ENCODE measurements at regions not wholly inside any gene's neighbourhood (a gene's known extent, or its start where the extent isn't known, plus 50 kb on each side); places are given as distances from the start of the nearest gene placed in this dataset.
"Not testable (repeated sequence)": the region's sequence is repeated elsewhere in the genome, so short reads cannot be mapped to it uniquely, and the experiment has no call there.

GRCh38 chr11:21986361-21986760 lies 206.5 kb upstream of the ANO5 start:
- no peaks in the 10 kb centered on the region for H3K9me3 ChIP-seq (ENCODE audit: control insufficient read depth in 2 of 2, insufficient read depth in 1 of 2, low read length in 1 of 2)
- H3K4me3 ChIP-seq (ENCODE audit: low read length in 2 of 2): no peak overlapping the region
- H3K36me3 ChIP-seq (ENCODE audit: control insufficient read depth in 2 of 2, insufficient read depth in 2 of 2, low read length in 1 of 2): no peaks in the 10 kb centered on the region
- H3K27ac ChIP-seq (ENCODE audit: low read depth in 1 of 2, low read length in 1 of 2): no peak overlapping the region
- WGBS: 91% methylated on average over 2 of the region's 2 CpGs
- H3K27me3 ChIP-seq (ENCODE audit: control insufficient read depth in 2 of 2, insufficient read depth in 1 of 2, low read length in 1 of 2): no peaks in the 10 kb centered on the region
- no peak for DNase-seq (ENCODE audit: low read depth in 6 of 9, low spot score in 9 of 9)
- no peaks in the 10 kb centered on the region for H3K4me1 ChIP-seq (ENCODE audit: control insufficient read depth in 2 of 2, insufficient read depth in 2 of 2, low read length in 2 of 2)

- 97% methylated on average over 1 of the region's 1 CpG for WGBS
- no peaks in the 10 kb centered on the region for H3K27me3 ChIP-seq (ENCODE audit: control insufficient read depth in 2 of 2, insufficient read depth in 1 of 2, low read length in 1 of 2)
- H3K4me3 ChIP-seq (ENCODE audit: low read length in 2 of 2): no peak overlapping the region
- H3K4me1 ChIP-seq (ENCODE audit: control insufficient read depth in 2 of 2, insufficient read depth in 2 of 2, low read length in 2 of 2): no peaks in the 10 kb centered on the region
- no peak overlapping the region for H3K27ac ChIP-seq (ENCODE audit: low read depth in 1 of 2, low read length in 1 of 2)
- H3K36me3 ChIP-seq (ENCODE audit: control insufficient read depth in 2 of 2, insufficient read depth in 2 of 2, low read length in 1 of 2): no peaks in the 10 kb centered on the region
- DNase-seq (ENCODE audit: low read depth in 6 of 9, low spot score in 9 of 9): no peak
- H3K9me3 ChIP-seq (ENCODE audit: control insufficient read depth in 2 of 2, insufficient read depth in 1 of 2, low read length in 1 of 2): no peaks in the 10 kb centered on the region
Observed at GRCh38 chr11:21987261-21987660, 205.6 kb upstream of the ANO5 start.

DNA sequence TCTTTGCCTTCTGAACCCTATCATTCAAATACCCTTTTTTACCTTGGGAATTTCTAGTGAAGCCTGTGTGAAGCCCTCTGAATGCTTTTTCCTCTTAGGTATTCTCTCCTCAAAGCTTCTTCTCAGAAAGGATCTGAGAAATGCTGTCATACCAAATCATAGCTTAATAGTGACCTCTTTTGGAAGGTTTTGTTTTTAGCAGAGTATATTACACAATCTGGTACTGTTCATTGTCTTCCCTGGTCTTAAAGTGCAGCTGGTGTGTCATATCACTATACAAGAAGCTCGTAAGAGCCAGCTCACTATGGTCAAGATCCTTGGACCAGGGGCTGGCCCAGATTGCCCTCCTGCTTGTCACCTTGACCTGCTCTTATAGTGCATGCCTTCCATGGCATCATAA lies 204.4 kb upstream of the ANO5 start:
- H3K27me3 ChIP-seq (ENCODE audit: control insufficient read depth in 2 of 2, insufficient read depth in 1 of 2, low read length in 1 of 2): no peaks in the 10 kb centered on the region
- H3K36me3 ChIP-seq (ENCODE audit: control insufficient read depth in 2 of 2, insufficient read depth in 2 of 2, low read length in 1 of 2): no peaks in the 10 kb centered on the region
- no peaks in the 10 kb centered on the region for H3K9me3 ChIP-seq (ENCODE audit: control insufficient read depth in 2 of 2, insufficient read depth in 1 of 2, low read length in 1 of 2)
- no peak overlapping the region for H3K4me3 ChIP-seq (ENCODE audit: low read length in 2 of 2)
- H3K4me1 ChIP-seq (ENCODE audit: control insufficient read depth in 2 of 2, insufficient read depth in 2 of 2, low read length in 2 of 2): no peaks in the 10 kb centered on the region
- no peak overlapping the region for H3K27ac ChIP-seq (ENCODE audit: low read depth in 1 of 2, low read length in 1 of 2)
- WGBS: 73% methylated on average over 1 of the region's 1 CpG
- no peak for DNase-seq (ENCODE audit: low read depth in 6 of 9, low spot score in 9 of 9)

GRCh38 chr11:22001803-22002202 lies 191.1 kb upstream of the ANO5 start:
- DNase-seq (ENCODE audit: low read depth in 6 of 9, low spot score in 9 of 9); H3K4me3 ChIP-seq (ENCODE audit: low read length in 2 of 2): not testable (repeated sequence)
- 97% methylated on average over 6 of the region's 6 CpGs for WGBS

GRCh38 chr11:22006901-22007300 lies 186.0 kb upstream of the ANO5 start:
- no peak for DNase-seq (ENCODE audit: low read depth in 6 of 9, low spot score in 9 of 9)
- H3K4me3 ChIP-seq (ENCODE audit: low read length in 2 of 2): no peak overlapping the region
- H3K27ac ChIP-seq (ENCODE audit: low read depth in 1 of 2, low read length in 1 of 2): no peak overlapping the region
- H3K4me1 ChIP-seq (ENCODE audit: control insufficient read depth in 2 of 2, insufficient read depth in 2 of 2, low read length in 2 of 2): no peaks in the 10 kb centered on the region
- no peaks in the 10 kb centered on the region for H3K27me3 ChIP-seq (ENCODE audit: control insufficient read depth in 2 of 2, insufficient read depth in 1 of 2, low read length in 1 of 2)
- no peaks in the 10 kb centered on the region for H3K9me3 ChIP-seq (ENCODE audit: control insufficient read depth in 2 of 2, insufficient read depth in 1 of 2, low read length in 1 of 2)
- H3K36me3 ChIP-seq (ENCODE audit: control insufficient read depth in 2 of 2, insufficient read depth in 2 of 2, low read length in 1 of 2): no peaks in the 10 kb centered on the region

More at GRCh38 chr11:22001803-22002202, 191.1 kb upstream of the ANO5 start:
- H3K4me1 ChIP-seq (ENCODE audit: control insufficient read depth in 2 of 2, insufficient read depth in 2 of 2, low read length in 2 of 2); H3K27ac ChIP-seq (ENCODE audit: low read depth in 1 of 2, low read length in 1 of 2); H3K27me3 ChIP-seq (ENCODE audit: control insufficient read depth in 2 of 2, insufficient read depth in 1 of 2, low read length in 1 of 2); H3K36me3 ChIP-seq (ENCODE audit: control insufficient read depth in 2 of 2, insufficient read depth in 2 of 2, low read length in 1 of 2); H3K9me3 ChIP-seq (ENCODE audit: control insufficient read depth in 2 of 2, insufficient read depth in 1 of 2, low read length in 1 of 2): not testable (repeated sequence)

DNA sequence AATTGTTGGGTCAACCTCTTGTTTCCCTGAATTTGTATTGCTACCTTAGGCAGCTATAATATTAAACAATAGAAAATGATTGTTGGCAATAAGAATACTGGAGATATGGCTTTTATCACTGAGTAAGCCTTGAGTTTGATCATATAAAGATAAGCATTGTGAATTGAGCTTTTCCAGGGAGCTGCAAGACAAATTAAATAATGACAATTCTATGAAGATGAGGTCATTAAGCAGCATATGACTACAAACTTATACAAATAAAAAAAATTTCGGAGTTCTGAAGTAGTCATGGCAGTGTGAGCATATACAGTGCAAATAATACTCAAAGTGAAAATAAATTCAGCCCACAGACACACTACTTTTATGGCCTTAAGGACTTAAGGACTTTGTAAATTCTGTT lies 161.1 kb upstream of the ANO5 start:
- no peaks in the 10 kb centered on the region for H3K36me3 ChIP-seq (ENCODE audit: control insufficient read depth in 2 of 2, insufficient read depth in 2 of 2, low read length in 1 of 2)
- WGBS: 73% methylated on average over 1 of the region's 1 CpG
- DNase-seq (ENCODE audit: low read depth in 6 of 9, low spot score in 9 of 9): no peak
- no peak overlapping the region for H3K4me3 ChIP-seq (ENCODE audit: low read length in 2 of 2)
- H3K9me3 ChIP-seq (ENCODE audit: control insufficient read depth in 2 of 2, insufficient read depth in 1 of 2, low read length in 1 of 2): no peaks in the 10 kb centered on the region
- no peaks in the 10 kb centered on the region for H3K4me1 ChIP-seq (ENCODE audit: control insufficient read depth in 2 of 2, insufficient read depth in 2 of 2, low read length in 2 of 2)
- H3K27ac ChIP-seq (ENCODE audit: low read depth in 1 of 2, low read length in 1 of 2): no peak overlapping the region
- H3K27me3 ChIP-seq (ENCODE audit: control insufficient read depth in 2 of 2, insufficient read depth in 1 of 2, low read length in 1 of 2): no peaks in the 10 kb centered on the region

DNA sequence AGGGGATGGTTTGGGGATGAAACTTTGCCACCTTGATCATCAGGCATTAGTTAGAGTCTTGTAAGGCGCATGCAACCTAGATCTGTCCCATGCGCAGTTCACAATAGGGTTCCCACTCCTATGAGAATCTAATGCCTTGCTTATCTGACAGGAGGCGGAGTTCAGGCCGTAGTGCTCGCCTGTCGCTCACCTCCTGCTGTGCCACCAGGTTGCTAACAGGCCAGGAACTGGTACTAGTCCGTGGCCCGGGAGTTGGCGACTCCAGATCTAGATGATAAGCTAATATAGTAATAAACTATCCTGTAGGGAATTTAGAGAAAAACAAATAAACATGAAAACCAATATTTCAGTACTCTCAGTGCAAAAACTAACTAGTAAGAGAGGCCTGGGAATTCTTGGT lies 155.4 kb upstream of the ANO5 start:
- 85% methylated on average over 9 of the region's 9 CpGs for WGBS
- Histone ChIP-seq H3K4me1 (ENCODE audit: control insufficient read depth in 2 of 2, insufficient read depth in 2 of 2, low read length in 2 of 2) (no peaks in the 10 kb centered on the region), H3K9me3 (ENCODE audit: control insufficient read depth in 2 of 2, insufficient read depth in 1 of 2, low read length in 1 of 2) (no peaks in the 10 kb centered on the region), H3K27me3 (ENCODE audit: control insufficient read depth in 2 of 2, insufficient read depth in 1 of 2, low read length in 1 of 2) (no peaks in the 10 kb centered on the region), H3K27ac (ENCODE audit: low read depth in 1 of 2, low read length in 1 of 2) (no peak overlapping the region), H3K4me3 (ENCODE audit: low read length in 2 of 2) (no peak overlapping the region), H3K36me3 (ENCODE audit: control insufficient read depth in 2 of 2, insufficient read depth in 2 of 2, low read length in 1 of 2) (no peaks in the 10 kb centered on the region)
- no peak for DNase-seq (ENCODE audit: low read depth in 6 of 9, low spot score in 9 of 9)

DNA sequence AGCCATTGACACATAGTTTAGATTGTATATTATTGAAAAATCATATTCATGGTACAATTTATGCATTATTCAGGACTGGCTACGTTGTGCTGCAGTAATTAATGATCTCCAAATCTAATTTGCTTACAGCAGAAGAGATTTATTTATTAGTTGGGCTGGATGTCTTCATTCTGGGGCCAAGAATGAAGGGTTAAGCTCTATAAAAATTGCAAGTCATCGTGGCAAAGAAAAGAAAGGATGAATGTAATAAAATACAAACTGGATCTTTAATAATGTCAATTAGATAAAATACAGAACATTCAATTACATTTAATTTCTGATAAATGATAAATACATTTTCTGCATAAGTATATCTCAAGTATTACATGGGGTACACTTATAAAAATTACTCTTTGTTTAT lies 151.8 kb upstream of the ANO5 start:
- no peak overlapping the region for H3K27ac ChIP-seq (ENCODE audit: low read depth in 1 of 2, low read length in 1 of 2)
- no peaks in the 10 kb centered on the region for H3K27me3 ChIP-seq (ENCODE audit: control insufficient read depth in 2 of 2, insufficient read depth in 1 of 2, low read length in 1 of 2)
- H3K4me3 ChIP-seq (ENCODE audit: low read length in 2 of 2): no peak overlapping the region
- no peaks in the 10 kb centered on the region for H3K4me1 ChIP-seq (ENCODE audit: control insufficient read depth in 2 of 2, insufficient read depth in 2 of 2, low read length in 2 of 2)
- H3K36me3 ChIP-seq (ENCODE audit: control insufficient read depth in 2 of 2, insufficient read depth in 2 of 2, low read length in 1 of 2): no peaks in the 10 kb centered on the region
- H3K9me3 ChIP-seq (ENCODE audit: control insufficient read depth in 2 of 2, insufficient read depth in 1 of 2, low read length in 1 of 2): no peaks in the 10 kb centered on the region
- DNase-seq (ENCODE audit: low read depth in 6 of 9, low spot score in 9 of 9): no peak
- WGBS: 61% methylated on average over 2 of the region's 2 CpGs

DNA sequence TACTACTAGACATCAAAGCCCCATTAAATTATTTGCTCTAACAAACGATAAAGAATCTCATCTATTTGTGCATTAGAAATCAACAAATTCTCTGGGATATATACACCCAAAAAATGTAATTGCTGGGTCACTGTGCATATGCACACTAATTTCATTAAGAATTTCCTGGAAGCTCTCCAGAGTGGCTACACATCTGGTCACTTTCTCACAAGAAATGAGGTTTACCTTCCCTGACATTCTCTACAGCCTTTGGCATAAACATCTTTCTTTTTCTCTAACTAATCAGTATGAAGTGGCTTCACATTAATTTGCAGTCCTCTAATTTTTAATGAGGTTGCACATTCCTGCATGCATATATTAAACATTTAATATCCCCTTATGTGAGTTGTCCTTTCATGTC lies 150.8 kb upstream of the ANO5 start:
- no peak for DNase-seq (ENCODE audit: low read depth in 6 of 9, low spot score in 9 of 9)
- Histone ChIP-seq H3K36me3 (ENCODE audit: control insufficient read depth in 2 of 2, insufficient read depth in 2 of 2, low read length in 1 of 2) (no peaks in the 10 kb centered on the region), H3K4me1 (ENCODE audit: control insufficient read depth in 2 of 2, insufficient read depth in 2 of 2, low read length in 2 of 2) (no peaks in the 10 kb centered on the region), H3K27ac (ENCODE audit: low read depth in 1 of 2, low read length in 1 of 2) (no peak overlapping the region), H3K9me3 (ENCODE audit: control insufficient read depth in 2 of 2, insufficient read depth in 1 of 2, low read length in 1 of 2) (no peaks in the 10 kb centered on the region), H3K4me3 (ENCODE audit: low read length in 2 of 2) (no peak overlapping the region), H3K27me3 (ENCODE audit: control insufficient read depth in 2 of 2, insufficient read depth in 1 of 2, low read length in 1 of 2) (no peaks in the 10 kb centered on the region)
- 94% methylated on average over 1 of the region's 1 CpG for WGBS

DNA sequence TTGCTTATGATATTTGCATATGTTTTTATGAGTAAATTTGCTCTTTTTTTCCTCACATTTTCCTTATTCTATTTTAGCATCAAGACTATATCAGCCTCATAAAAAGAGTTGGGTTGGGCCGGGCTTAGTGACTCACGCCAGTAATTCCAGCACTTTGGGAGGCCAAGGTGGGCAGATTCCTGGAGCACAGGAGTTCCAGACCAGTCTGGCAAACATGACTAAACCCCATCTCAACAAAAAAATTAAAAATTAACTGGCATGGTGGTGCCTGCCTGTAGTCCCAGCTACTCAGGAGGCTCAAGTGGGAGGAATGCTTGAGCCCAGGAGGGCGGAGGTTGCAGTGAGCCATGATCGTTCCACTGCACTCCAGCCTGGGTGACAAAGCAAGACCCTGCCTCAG lies 148.8 kb upstream of the ANO5 start:
- H3K27me3 ChIP-seq (ENCODE audit: control insufficient read depth in 2 of 2, insufficient read depth in 1 of 2, low read length in 1 of 2): no peaks in the 10 kb centered on the region
- DNase-seq (ENCODE audit: low read depth in 6 of 9, low spot score in 9 of 9): no peak
- no peaks in the 10 kb centered on the region for H3K4me1 ChIP-seq (ENCODE audit: control insufficient read depth in 2 of 2, insufficient read depth in 2 of 2, low read length in 2 of 2)
- no peaks in the 10 kb centered on the region for H3K36me3 ChIP-seq (ENCODE audit: control insufficient read depth in 2 of 2, insufficient read depth in 2 of 2, low read length in 1 of 2)
- no peaks in the 10 kb centered on the region for H3K9me3 ChIP-seq (ENCODE audit: control insufficient read depth in 2 of 2, insufficient read depth in 1 of 2, low read length in 1 of 2)
- WGBS: 98% methylated on average over 4 of the region's 4 CpGs
- H3K4me3 ChIP-seq (ENCODE audit: low read length in 2 of 2): no peak overlapping the region
- H3K27ac ChIP-seq (ENCODE audit: low read depth in 1 of 2, low read length in 1 of 2): no peak overlapping the region
